Panc1 (cell line): ENCODE measurements at regions not wholly inside any gene's neighbourhood (a gene's known extent, or its start where the extent isn't known, plus 50 kb on each side); places are given as distances from the start of the nearest gene placed in this dataset.

Experiments
- SIN3A ChIP-seq: IDR thresholded peaks from 2 replicates; pipeline ENCODE4 v1.6.1; 2012; ENCODE audit warnings: low read depth, mild to moderate bottlenecking, low read length, moderate library complexity, borderline replicate concordance; ENCODE audit not compliant: insufficient read depth
- TF ChIP-seq, protein P1 (sequence below): fragments of 450-650 bp; IDR thresholded peaks from 2 replicates; pipeline ENCODE4 v1.5.1; 2017; ENCODE audit warnings: mild to moderate bottlenecking

DNA sequence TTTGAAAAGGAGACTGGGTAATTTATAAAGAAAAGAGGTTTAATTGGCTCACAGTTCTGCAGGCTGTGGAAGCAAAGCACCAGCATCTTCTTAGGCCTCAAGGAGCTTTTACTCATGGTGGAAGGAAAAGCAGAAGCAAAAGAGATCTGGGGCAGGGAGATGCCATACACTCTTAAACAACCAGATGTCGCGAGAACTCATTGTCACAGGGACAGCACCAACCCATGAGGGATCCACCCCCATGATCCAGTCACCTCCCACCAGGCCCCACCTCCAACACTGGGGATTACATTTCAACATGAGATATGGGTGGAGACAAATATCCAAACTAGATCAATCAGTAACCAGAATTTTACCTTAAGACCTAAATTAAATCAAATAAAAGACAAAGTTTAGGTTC, 87.2 kb downstream of the C11orf91 start:
- TF ChIP-seq, protein P1, sequence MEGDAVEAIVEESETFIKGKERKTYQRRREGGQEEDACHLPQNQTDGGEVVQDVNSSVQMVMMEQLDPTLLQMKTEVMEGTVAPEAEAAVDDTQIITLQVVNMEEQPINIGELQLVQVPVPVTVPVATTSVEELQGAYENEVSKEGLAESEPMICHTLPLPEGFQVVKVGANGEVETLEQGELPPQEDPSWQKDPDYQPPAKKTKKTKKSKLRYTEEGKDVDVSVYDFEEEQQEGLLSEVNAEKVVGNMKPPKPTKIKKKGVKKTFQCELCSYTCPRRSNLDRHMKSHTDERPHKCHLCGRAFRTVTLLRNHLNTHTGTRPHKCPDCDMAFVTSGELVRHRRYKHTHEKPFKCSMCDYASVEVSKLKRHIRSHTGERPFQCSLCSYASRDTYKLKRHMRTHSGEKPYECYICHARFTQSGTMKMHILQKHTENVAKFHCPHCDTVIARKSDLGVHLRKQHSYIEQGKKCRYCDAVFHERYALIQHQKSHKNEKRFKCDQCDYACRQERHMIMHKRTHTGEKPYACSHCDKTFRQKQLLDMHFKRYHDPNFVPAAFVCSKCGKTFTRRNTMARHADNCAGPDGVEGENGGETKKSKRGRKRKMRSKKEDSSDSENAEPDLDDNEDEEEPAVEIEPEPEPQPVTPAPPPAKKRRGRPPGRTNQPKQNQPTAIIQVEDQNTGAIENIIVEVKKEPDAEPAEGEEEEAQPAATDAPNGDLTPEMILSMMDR, result no peak
- no peak for TF ChIP-seq SIN3A
